Hippocampal formation (tissue), 2 donors: ENCODE measurements at regions not wholly inside any gene's neighbourhood (a gene's known extent, or its start where the extent isn't known, plus 50 kb on each side); places are given as distances from the start of the nearest gene placed in this dataset.
A peak's percentile ranks its signal among the peaks of the same experiment; 100 is the strongest.
"Not testable (repeated sequence)": the region's sequence is repeated elsewhere in the genome, so short reads cannot be mapped to it uniquely, and the experiment has no call there.

Source experiments
- DNase-seq, 2 donors: peaks; one replicate each; lab custom pipeline; 2025; lab: John Stamatoyannopoulos, UW

DNA sequence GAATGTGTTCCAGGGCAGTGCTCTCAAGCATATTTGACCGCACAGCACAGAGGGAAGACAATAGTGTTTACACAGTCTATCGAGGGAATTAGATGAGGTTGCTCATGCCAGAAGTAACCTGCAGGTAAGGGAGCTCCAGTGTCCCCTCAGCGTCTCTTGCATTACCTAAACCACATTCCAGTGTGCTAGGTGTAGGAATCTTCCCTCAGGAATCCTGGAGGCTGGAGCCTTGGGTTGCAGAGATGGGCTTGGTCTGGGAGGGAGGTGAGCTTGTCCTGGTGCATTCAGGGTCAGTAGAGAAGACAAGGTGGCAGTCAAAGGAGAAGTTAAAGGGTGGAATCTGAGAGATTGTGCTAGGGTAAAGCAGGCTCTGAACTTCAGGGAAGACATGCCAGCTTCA lies 56.3 kb downstream of the SOX14 start:
- no peak for DNase-seq

DNA sequence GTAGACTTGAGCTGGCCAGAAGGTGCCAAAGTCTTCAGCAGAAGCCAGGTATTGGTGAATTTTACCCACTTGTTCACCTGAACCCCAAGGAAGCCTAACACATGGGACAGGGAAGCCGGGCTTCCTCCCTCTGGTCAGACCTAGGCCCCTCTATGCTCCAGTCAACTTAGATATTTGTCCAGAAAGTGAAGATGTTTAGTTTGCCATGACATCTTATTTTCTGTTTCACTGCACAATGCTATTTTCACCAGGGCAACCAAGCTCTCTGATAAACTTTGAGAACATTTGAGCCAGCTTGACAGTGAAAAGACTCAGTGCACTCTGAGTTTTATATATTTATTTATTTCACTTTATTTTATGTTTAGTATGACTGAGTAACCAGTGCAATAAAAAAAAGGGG lies 71.0 kb downstream of the SOX14 start:
- DNase-seq = no peak

DNA sequence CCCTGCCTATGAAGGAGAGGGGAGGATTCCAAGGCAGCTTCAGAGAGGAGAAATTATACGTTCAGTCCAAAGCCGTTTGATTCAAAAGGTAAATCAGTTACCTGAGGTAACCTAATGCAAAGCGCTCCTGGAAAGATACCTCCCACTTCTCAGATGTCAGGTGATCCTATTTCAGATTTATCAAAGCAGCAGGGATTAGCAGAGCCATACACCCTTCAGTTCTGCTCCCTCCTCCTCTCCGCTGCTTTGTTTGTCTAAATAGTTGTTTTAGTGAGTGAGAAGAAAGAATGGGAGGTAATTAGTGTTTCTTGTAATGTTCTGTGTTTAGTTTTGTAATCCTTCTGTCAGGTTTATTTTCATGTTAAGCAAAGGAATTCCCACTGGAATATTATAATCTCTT lies 81.1 kb downstream of the SOX14 start:
- no peak for DNase-seq

DNA sequence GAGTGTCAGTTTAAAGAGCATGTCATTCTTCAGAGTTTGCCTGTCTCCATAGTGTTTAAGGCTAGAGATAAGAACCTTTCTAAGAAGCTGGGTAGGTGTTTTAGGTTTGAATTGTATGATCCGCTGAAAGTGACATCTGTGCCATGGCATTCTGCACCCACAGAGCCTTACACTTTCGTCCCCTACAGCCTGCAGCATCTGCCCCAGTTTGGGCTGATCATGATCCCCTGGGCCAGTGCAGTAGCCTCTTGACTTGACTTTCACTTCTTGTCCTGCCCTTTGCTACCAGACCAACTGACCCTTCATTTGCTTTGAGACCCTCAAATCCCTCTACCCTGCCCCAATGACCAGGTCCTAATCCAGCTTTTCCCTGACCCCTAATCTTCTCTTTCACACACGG lies 81.6 kb downstream of the SOX14 start:
- no peak for DNase-seq

DNA sequence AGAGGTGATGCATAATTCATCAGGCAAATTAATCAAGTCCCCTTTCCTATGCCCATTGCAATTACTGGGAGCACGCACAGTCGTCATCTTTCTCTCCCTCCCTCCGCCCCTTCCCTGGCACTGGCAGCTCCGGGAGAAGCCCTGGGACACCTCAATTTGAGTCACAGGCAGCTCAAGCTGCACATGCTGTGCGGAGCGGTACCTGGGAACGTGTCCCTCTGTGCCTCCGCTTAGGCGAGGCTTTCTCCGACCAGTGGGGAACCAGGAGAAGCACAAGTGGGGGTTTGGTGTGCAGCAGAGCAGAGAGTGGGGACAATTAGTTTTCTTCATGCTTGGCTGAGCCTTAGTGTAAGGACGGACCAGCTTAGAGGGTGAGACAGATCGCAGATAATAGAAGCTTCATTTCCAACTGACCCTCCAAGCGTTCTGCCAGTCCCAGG lies 88.3 kb downstream of the SOX14 start:
- DNase-seq = no peak

DNA sequence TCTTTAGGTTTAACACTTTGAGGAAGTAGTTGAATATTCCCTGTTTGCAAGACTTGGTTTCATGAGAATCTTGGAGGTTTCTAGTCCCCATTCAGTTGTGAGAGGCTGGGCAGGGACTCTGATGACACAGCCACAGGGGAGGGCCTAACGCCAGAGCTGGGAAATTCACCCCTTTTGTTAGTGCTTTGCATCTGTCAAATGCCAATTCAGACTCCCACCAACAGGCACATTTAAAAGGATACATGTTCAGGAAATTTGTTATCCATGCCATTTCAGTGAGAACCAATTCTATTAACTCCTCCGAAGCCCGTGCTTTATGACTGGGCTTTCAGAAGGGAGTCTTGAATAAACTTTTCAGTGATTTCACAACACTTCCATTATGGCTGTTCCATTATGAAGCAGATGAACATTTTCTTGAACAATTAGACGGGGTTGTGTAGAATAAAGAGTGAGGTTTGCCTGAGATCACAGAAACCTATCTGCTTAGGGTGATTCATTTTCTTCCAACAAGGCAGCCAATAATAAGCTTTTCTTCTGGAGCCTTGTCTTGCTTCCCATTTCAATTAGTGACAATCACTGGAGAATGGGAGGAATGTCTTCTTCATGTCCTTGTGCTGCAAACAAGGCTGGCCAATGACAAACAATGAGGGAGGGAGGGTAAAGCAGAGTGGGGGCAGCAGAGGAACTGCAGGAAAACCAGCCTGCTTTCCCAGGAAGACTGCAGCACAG lies 90.6 kb downstream of the SOX14 start:
- no peak for DNase-seq

DNA sequence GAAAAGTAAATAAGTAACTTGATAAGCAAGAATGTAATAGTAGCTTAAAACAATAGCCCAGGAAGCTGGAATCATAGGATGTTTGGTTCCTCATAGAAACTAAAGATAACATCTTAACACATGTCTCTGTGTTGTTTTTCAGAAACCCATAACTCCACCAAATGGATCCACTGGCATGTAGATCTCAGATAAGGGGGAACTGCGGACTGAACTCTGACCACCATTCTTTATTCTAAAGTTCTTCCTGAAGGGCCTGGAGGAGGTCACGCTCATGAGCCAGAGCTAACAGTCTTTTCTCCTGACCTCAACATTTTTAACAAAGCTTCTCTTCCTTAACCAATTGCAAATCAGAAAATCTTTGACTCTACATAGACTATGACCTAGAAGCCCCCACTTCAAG lies 101.9 kb downstream of the SOX14 start:
- DNase-seq = no peak

DNA sequence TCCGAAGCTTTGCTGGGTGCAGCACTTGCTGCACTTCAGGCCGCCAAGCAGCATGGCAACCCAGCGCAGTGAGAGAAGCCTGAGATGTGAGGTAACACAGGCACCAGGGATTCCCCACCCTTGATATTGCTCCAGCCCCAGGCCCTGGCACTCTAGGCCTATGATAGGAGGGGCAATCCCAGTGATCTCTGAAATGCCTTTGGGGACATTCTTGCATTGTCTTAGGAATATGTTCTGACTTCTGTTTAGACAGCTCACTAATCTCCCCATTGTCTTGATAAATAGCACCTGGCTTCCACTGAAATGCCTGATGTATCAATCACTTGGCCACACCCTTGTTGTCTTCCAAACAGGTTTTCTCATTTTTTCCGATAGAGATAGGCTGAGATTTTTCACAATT lies 102.8 kb downstream of the SOX14 start:
- no peak for DNase-seq

DNA sequence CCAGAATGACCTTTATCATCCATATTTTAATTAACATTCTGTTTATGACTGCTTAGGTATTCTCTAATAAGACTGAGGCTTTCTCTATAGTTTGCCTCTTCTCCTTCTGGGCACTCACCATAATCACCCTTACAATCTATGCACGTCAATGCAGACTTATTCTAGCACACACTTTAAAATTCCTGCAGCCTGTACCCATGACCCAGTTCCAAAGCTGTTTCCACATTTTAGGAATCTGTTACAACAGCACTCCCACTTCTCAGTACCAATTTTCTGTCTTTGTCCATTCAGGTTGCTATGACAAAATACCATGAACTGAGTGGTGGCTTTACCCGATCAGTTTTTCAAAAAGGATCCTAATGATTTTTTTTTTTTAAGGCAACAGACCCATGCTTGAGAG lies 103.5 kb downstream of the SOX14 start:
- no peak for DNase-seq

DNA sequence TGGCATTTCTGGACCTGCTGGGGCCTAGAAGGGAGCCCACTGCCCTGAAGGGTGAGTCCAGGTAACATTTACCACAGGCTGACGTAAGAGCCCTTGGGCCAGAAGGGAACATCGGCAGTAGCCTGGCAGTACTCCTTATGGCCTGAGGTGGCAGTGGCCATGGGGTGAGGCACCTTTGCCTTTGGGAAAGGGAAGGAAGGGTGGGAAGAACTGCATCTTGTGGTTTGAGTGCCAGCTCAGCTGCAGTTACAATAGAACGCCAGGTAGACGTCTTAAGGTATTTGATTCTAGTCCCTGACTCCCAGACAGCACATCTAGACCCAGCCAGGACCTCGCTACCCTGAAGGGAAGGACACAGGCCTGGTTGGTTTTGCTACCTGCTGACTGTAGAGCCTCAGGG lies 104.9 kb downstream of the SOX14 start:
- no peak for DNase-seq

DNA sequence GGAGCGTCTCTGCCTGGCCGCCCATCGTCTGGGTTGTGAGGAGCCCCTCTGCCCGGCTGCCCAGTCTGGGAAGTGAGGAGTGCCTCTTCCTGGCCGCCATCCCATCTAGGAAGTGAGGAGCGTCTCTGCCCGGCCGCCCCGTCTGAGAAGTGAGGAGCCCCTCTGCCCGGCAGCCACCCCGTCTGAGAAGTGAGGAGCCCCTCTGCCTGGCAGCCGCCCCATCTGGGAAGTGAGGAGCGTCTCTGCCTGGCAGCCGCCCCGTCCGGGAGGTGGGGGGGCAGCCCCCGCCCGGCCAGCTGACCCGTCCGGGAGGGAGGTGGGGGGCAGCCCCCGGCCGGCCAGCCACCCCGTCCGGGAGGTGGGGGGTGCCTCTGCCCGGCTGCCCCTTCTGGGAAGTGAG lies 108.5 kb downstream of the SOX14 start:
- DNase-seq = not testable (repeated sequence)

DNA sequence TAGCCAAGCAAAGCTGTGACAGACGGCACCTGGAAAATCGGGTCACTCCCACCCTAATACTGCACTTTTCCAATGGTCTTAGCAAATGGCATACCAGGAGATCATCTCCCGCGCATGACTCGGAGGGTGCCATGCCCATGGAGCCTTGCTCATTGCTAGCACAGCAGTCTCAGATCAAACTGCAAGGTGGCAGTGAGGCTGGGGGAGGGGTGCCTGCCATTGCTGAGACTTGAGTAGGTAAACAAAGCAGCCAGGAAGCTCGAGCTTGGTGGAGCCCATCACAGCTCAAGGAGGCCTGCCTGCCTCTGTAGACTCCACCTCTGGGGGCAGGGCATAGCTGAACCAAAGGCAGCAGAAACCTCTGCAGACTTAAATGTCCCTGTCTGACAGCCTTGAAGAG lies 113.1 kb upstream of the CLDN18 start:
- DNase-seq = not testable (repeated sequence)

DNA sequence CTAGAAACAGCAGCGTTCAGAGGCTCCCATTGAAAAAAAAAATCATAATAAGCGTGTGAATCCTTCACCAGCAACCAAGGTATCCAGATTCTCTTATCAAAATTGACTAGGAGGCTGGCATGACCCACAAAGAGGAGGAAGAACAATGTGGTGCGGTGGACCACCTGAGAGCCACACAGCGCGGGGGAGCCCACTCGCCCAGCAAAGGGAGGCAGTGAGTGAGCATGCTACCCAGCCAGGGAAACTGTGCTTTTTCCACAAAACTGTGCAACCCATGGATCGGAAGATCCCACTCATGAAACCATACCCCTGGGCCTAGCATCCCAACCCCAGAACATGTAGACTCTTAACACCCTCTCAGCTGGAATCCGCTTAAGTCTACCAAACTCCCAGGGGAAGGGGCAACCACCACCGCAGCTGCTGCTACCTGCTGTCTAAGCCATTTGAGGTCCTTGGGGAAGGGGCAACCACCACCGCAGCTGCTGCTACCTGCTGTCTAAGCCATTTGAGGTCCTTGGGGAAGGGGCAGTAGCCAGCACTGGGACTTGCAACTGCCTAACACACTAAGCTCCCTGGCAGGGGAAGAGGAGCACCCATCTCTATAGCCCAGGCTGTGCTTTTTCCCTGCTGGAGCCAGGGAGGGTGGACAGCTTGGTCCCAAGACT lies 102.8 kb upstream of the CLDN18 start:
- DNase-seq = no peak

DNA sequence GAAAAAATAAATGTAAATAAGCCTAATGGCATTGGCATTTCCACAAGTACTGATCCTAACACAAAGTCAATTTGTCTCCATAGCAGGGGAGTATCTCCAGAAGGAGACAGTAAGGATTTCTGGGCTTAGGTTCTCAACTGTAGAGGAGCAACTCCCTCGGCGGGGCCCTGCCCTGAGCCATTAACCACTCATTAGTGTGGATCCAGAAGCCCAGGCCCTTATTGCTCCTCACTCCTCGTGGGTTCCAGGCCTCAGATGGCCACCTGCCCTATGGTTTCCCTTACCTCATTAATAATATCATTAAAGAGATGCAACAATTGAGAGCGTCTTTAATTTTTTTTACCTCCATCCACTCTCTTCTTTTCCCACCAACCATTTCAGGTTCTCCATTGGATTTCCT lies 85.3 kb upstream of the CLDN18 start:
- DNase-seq = no peak

DNA sequence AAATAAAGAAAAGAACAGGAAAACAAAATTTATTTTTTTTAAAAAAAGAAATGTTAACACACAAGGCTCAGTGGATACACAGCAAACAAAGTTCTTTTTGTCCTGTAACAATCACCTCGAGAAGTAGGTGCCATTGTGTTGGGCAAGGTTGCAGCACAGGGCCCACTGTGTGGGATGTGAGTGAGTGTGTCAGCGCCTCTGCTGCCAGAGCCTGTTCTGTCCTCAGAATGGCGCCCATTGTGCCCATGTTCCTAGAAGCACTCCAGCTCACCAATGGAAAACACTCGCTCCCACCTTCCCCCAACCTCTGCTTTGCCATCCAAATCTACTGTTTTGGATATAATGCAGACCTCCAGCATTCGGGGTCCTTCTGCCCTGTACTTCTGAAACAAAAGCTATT lies 84.9 kb upstream of the CLDN18 start:
- DNase-seq = no peak

DNA sequence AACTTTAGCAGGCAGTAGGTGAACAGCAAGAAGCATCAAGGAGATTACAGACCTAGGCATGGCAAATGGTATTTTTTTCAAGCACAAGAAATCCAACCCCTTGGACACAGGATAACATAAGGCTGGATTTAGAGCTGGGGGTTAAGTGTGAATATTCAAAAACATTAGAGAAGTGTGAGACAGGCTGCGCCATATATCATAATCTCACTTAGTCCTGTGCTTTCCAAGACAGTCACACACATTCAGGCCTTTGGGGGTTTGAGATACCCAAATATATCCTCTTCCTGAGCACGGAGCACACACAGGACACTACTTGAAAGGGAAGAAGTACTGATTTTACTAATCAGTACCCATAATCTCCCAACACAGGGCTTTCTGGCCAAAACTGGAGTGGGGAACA lies 83.0 kb upstream of the CLDN18 start:
- DNase-seq = no peak

DNA sequence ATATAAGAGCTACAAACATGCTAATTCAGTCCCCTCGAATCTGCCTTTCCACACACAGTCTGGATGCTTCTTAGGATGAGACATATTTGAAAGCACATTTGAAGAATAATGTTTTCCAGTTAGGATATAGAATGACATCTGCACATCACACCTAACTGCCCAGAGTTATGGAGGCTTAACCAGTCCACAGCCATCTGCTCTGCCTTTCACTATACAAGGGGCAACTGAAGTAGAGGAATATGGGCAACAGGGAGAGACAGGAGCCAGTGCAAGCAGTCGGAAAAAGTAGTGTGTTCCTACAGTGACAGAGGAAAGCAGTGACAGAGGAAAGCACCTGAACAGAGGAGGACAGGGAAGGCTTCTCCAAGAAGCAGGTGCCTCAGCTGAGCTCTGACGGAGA lies 79.0 kb upstream of the CLDN18 start:
- no peak for DNase-seq

DNA sequence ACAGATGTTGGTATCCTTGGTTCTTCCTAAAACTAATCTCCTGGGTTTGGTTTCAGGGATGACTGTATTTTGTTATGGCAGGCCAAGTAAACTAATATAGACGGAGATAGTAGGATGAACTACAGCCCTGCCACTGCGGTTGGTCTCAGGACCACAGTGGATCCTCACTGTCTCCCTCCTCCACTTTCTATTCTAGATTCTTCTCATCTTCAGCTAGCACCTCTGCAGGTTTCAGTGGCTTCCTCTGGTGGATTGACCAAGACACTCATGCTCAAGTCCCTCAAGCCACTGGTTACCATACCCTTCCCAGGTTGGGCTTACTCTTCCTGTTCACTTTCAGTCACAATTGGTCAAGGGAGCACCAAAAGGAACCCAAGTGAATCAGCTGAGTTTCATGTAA lies 71.1 kb upstream of the CLDN18 start:
- no peak for DNase-seq

DNA sequence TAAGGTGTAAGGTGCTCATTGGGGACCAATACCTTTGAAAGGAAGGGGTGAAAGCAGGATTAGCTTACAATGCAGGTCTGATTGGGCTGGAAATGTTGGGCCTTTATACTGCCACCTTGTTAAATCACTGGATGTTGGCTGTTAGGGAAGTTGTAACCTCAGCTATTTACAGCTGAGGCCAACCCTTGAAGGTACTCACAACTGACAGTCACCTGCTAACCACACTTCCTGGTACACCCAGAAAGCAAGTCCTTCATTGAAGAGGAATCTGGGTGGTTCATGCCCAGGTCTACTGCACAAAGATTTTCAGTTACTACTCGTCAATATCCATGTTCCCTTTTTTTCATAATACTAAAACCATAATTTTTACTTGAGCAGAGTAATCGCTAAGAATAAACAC lies 65.4 kb upstream of the CLDN18 start:
- DNase-seq = no peak

DNA sequence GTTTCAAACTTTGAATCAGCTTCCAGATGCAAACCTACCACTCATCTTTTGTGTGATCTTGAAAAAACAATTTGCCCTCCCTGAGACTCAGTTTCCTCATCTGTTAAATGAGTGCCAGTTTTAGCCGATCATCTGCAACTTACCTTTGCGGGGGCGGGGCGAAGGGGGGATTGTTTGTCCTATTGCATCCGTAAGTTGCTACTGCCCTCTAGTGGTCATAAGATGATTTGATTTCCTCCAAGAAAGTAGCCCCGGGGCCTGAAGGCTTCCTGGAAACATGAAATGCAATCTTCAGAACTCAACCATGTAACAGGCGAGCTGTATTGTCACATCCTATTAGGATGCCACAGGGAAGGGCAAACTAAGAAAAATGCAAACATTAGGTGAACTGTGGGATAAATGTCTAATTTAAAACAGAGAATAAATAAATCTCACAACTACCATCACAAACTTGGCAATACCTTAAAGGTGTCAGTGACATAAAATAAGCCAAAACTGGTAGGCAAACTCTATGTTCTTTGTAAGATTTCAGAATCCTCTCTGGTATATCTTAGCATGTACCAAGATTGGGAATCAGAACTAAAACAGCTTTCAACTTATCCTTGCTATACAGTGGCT lies 63.5 kb upstream of the CLDN18 start:
- DNase-seq = peak; percentile 6 to 20

DNA sequence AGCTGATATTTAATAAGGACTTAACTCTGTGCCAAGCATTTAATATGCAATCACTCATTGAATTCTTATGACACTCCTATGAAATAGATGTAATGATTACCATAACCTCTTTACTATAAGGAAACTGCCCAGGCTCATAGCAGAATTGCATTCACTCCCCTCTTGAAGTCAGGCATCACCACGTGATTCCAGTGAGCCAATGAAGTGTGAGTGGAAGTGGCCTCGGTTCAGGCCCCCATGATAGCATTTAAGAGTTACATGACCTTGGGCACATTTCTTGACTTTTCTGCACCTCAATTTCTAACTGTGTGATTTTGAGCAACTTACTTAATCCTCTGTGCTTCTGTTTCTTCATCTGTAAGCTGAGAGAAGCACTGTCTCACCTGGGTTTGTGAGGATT lies 62.8 kb upstream of the CLDN18 start:
- DNase-seq = no peak

DNA sequence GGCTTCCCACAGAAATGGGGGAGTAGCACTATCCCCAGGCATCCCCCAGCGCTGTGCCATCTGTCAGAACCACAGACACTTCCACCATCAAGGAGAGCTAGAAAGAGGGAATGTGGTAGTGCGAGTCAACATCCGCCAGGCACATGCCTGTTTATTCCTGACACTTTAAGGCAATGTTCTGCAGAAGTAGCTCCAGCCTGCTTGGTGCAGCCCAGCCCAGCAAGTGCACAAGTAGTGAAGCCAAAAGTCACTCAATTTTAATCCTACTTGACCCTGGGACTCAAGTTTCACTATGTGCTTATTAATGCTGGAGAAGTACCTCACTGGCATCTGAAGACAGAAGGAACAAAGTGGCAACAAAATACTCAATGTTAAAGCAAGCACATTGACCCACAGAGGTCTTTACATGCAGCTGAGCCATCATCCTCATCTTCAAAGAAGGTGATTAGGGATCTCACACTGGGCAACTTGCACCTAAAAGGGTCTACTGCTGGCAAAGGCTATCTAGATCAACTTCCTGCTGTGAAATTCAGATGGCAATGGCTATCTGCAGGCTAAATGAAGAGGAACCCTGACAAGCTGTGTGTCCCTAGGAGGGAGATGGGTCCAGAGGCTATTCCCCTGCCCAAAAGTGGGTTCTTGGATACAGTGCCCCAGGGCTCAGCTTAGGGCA lies 61.4 kb upstream of the CLDN18 start:
- DNase-seq = no peak

DNA sequence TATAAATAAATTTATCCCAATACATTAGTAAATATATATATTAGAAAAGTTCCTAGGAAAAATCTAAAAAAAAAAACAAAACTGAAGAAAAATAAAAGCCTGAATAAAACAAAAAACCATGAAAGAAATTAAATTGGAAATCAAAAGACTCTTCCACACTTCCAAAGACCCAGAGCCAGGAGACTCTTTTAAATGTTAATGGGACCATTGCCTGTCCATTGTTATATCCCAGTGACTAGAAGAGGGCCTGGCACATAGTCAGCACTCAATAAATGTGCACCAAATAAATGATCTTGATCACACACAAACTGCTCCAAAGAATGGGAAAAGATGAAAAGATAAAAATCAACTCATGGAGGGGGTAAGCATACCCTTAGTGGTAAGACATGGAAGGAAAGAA lies 51.3 kb upstream of the CLDN18 start:
- no peak for DNase-seq
